IMR-90 (cell line): ENCODE measurements at regions not wholly inside any gene's neighbourhood (a gene's known extent, or its start where the extent isn't known, plus 50 kb on each side); places are given as distances from the start of the nearest gene placed in this dataset.

Experiments used
- ATAC-seq: fragments of 200-7000 bp; cut with Tn5 transposase; 2 replicates; pipeline ENCODE4 v1.9.1; 2020; ENCODE audit warnings: low read depth, mild to moderate bottlenecking, moderate library complexity
- BruUV-seq: library from RNA; stranded (reverse); fragments of 400-500 nt; replicated peaks from 2 replicates; lab custom pipeline; 2021; lab: Mats Ljungman, UMichigan
- CTCF ChIA-PET: fragments of 300-600 bp; formaldehyde crosslinking; extraction: SDS; loops from one replicate; lab custom pipeline; 2021; ENCODE audit warnings: antibody characterized with exemption; lab: Yijun Ruan, JAX
- POLR2A ChIA-PET: fragments of 300-600 bp; sonication (Branson Sonifier 250); formaldehyde crosslinking; loops from one replicate; lab custom pipeline; 2022; ENCODE audit warnings: antibody characterized with exemption; ENCODE audit not compliant: unreplicated experiment; lab: Charles Lee
- DNase-seq: peaks from one replicate; pipeline ENCODE4 v3.0.0; 2013
- H2AFZ ChIP-seq: replicated peaks from 2 replicates; pipeline ENCODE3; 2013; ENCODE audit warnings: low read length, mild to moderate bottlenecking; ENCODE audit not compliant: poor library complexity
- H2AK5ac ChIP-seq: 2 replicates; pipeline ENCODE4 v1.6.1; 2013; ENCODE audit warnings: low read depth, low read length, inconsistent platforms
- H2AK9ac ChIP-seq: replicated peaks from 2 replicates; pipeline ENCODE3; 2013; ENCODE audit warnings: mild to moderate bottlenecking, low read depth, low read length, moderate library complexity; ENCODE audit not compliant: poor library complexity
- H2BK120ac ChIP-seq: 2 replicates; pipeline ENCODE4 v1.6.1; 2013; ENCODE audit warnings: low read depth, low read length, inconsistent platforms
- H2BK15ac ChIP-seq: 3 replicates; pipeline ENCODE4 v1.6.1; 2013; ENCODE audit warnings: low read depth, low read length, inconsistent platforms
- H2BK20ac ChIP-seq: 2 replicates; pipeline ENCODE4 v1.6.1; 2013; ENCODE audit warnings: low read depth, mild to moderate bottlenecking, inconsistent platforms, low read length, moderate library complexity
- H2BK5ac ChIP-seq: 2 replicates; pipeline ENCODE4 v1.6.1; 2013; ENCODE audit warnings: mild to moderate bottlenecking, low read depth, low read length, inconsistent platforms; ENCODE audit not compliant: poor library complexity, severe bottlenecking
- H3K14ac ChIP-seq: replicated peaks from 2 replicates; pipeline ENCODE4 v1.6.1; 2013; ENCODE audit warnings: low read depth, low read length, inconsistent platforms
- H3K18ac ChIP-seq: 2 replicates; pipeline ENCODE4 v1.6.1; 2013; ENCODE audit warnings: low read depth, low read length, control low read depth
- H3K23ac ChIP-seq: 2 replicates; pipeline ENCODE4 v1.6.1; 2013; ENCODE audit warnings: low read depth, low read length, inconsistent platforms
- H3K27ac ChIP-seq: 2 replicates; pipeline ENCODE4 v1.5.1; 2013; ENCODE audit warnings: mild to moderate bottlenecking, control low read depth, low read length; ENCODE audit not compliant: insufficient read depth
- H3K27me3 ChIP-seq: 2 replicates; pipeline ENCODE4 v1.6.1; 2013; ENCODE audit warnings: low read length; ENCODE audit not compliant: control insufficient read depth, insufficient read depth
- H3K36me3 ChIP-seq: 2 replicates; pipeline ENCODE4 v1.6.1; 2013; ENCODE audit warnings: low read length, mixed read lengths; ENCODE audit not compliant: control insufficient read depth, insufficient read depth
- H3K4ac ChIP-seq: 2 replicates; pipeline ENCODE4 v1.6.1; 2013; ENCODE audit warnings: low read depth, low read length, inconsistent platforms
- H3K4me1 ChIP-seq: 2 replicates; pipeline ENCODE4 v1.6.1; 2013; ENCODE audit warnings: low read length, mixed read lengths; ENCODE audit not compliant: control insufficient read depth, insufficient read depth
- H3K4me2 ChIP-seq: 2 replicates; pipeline ENCODE4 v1.6.1; 2013; ENCODE audit warnings: low read depth, mild to moderate bottlenecking, control low read depth, low read length, moderate library complexity
- H3K4me3 ChIP-seq: 2 replicates; pipeline ENCODE4 v1.5.1; 2013; ENCODE audit warnings: low read depth, mild to moderate bottlenecking, control low read depth, low read length, moderate library complexity; ENCODE audit not compliant: insufficient read depth
- H3K56ac ChIP-seq: 2 replicates; pipeline ENCODE4 v1.6.1; 2013; ENCODE audit warnings: low read length, inconsistent platforms; ENCODE audit not compliant: insufficient read depth; ENCODE audit errors: extremely low read depth
- H3K79me1 ChIP-seq, 2 experiments: 2 replicates each; pipeline ENCODE4 v1.6.1; 2013; ENCODE audit warnings: low read length in 2 of 2, inconsistent platforms in 1 of 2, low read depth in 1 of 2
- H3K9ac ChIP-seq: 2 replicates; pipeline ENCODE4 v1.6.1; 2013; ENCODE audit warnings: low read depth, low read length, control low read depth
- H3K9me1 ChIP-seq: 2 replicates; pipeline ENCODE4 v1.6.1; 2013; ENCODE audit warnings: low read length, inconsistent platforms; ENCODE audit not compliant: insufficient read depth
- H3K9me3 ChIP-seq: 2 replicates; pipeline ENCODE4 v1.6.1; 2013; ENCODE audit warnings: low read length; ENCODE audit not compliant: control insufficient read depth, insufficient read depth
- H4K20me1 ChIP-seq: 2 replicates; pipeline ENCODE4 v1.6.1; 2013; ENCODE audit warnings: low read length, inconsistent platforms; ENCODE audit not compliant: insufficient read depth
- H4K5ac ChIP-seq: 2 replicates; pipeline ENCODE4 v1.6.1; 2013; ENCODE audit warnings: mild to moderate bottlenecking, low read depth, low read length, control low read depth
- H4K8ac ChIP-seq, 2 experiments: 2 replicates each; pipeline ENCODE4 v1.6.1; 2013; ENCODE audit warnings: low read depth in 2 of 2, low read length in 2 of 2, control low read depth in 1 of 2, inconsistent platforms in 1 of 2
- H4K91ac ChIP-seq: 2 replicates; pipeline ENCODE4 v1.6.1; 2013; ENCODE audit warnings: low read depth, low read length, inconsistent platforms; ENCODE audit not compliant: insufficient read depth
- MAFK ChIP-seq: IDR thresholded peaks from 2 replicates; pipeline ENCODE4 v1.6.1; 2012; ENCODE audit warnings: low read depth, low read length, improper control_type of control experiment
- MXI1 ChIP-seq: IDR thresholded peaks from 2 replicates; pipeline ENCODE4 v1.6.1; 2012; ENCODE audit warnings: low read depth, mild to moderate bottlenecking, low read length, moderate library complexity, borderline replicate concordance
- NFE2L2 ChIP-seq: fragments of 150-350 bp; IDR thresholded peaks from 2 replicates; pipeline ENCODE4 v1.6.1; 2016; ENCODE audit warnings: low read depth, mild to moderate bottlenecking, low read length
- POLR2A ChIP-seq: IDR thresholded peaks from 2 replicates; pipeline ENCODE4 v1.6.1; 2012; ENCODE audit warnings: mild to moderate bottlenecking, low read depth, low read length
- RAD21 ChIP-seq: IDR thresholded peaks from 2 replicates; pipeline ENCODE4 v1.6.1; 2012; ENCODE audit warnings: low read length, improper control_type of control experiment
- RFX5 ChIP-seq: IDR thresholded peaks from 2 replicates; pipeline ENCODE4 v1.8.0; 2012; ENCODE audit warnings: low read depth, mild to moderate bottlenecking, low read length, moderate library complexity
- WGBS, 2 experiments: methylation state at CpG; one replicate each; pipeline versions ENCODE4 v1.1.5 to v1.1.7; 2013; ENCODE audit warnings: missing lambda C conversion rate in 2 of 2; ENCODE audit not compliant: insufficient read length in 1 of 2; ENCODE audit errors: extremely low coverage in 2 of 2; 5-methylcytosine and 5-hydroxymethylcytosine counted together
- dilution Hi-C: fragments of 300-500 bp; cut with HindIII; formaldehyde crosslinking; loops from one replicate; pipeline ENCODE4 v1.14.3; 2018; ENCODE audit warnings: low sequenced_read_pairs; ENCODE audit not compliant: unreplicated experiment
- in situ Hi-C: fragments of 300-500 bp; cut with MboI; formaldehyde crosslinking; loops from 3 replicates; pipeline ENCODE4 v1.14.3; 2019; ENCODE audit warnings: low sequenced_read_pairs, inconsistent platforms, mixed read lengths
- intact Hi-C: fragments of 100-400 bp; cut with micrococcal nuclease; formaldehyde crosslinking; loops from 2 replicates; pipeline ENCODE4 v1.10.0; 2022
- TF ChIP-seq, protein P1 (sequence below): fragments of 150-350 bp; IDR thresholded peaks from 2 replicates; pipeline ENCODE4 v1.6.1; 2017; ENCODE audit warnings: mild to moderate bottlenecking, antibody characterized with exemption, low read length, low read depth

DNA sequence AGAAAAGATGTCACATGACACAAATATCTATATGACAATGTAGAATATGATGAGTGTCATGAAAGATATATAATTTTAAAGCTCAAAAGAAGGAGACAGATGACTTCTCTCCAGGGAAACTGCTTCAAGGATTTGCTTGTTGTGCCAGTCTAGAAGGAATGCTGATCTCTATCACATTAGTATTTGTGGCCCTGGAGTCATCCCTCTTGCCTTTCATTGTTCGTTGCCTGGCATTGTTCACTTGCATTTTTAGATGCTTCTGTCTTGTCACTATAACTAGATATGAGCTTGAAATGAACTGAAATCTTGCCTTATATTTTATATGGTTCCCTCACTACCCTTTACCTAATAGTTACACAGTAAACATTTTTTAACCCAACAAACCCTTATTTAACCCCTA is 207.5 kb downstream of the ZNF608 start:
- no peak overlapping the region for H3K4ac ChIP-seq
- H4K20me1 ChIP-seq, result no peaks in the 10 kb centered on the region
- CTCF ChIA-PET, result no interaction called here
- H4K8ac ChIP-seq, result no peak overlapping the region
- intact Hi-C loops, result no loop called here
- H3K9me3 ChIP-seq, result no peaks in the 10 kb centered on the region
- no peak for ATAC-seq
- no TSS peak for BruUV-seq
- in situ Hi-C loops, result no loop called here
- H2AFZ ChIP-seq, result no peak overlapping the region
- no peak overlapping the region for H3K56ac ChIP-seq
- no peak overlapping the region for H2BK120ac ChIP-seq
- peaks cover 2% of the 10 kb centered on the region; the same call in 1 of the 2 replicates for H3K4me1 ChIP-seq
- no peak overlapping the region for H2AK9ac ChIP-seq
- DNase-seq, result no peak
- no peak overlapping the region for H3K4me3 ChIP-seq
- H2BK5ac ChIP-seq, result no peak overlapping the region
- peaks cover 3% of the 10 kb centered on the region; the same call in 1 of the 2 replicates for H3K27me3 ChIP-seq
- dilution Hi-C loops, result no loop called here
- no peaks in the 10 kb centered on the region for H3K36me3 ChIP-seq
- H3K9me1 ChIP-seq, result no peaks in the 10 kb centered on the region
- TF ChIP-seq, protein P1, sequence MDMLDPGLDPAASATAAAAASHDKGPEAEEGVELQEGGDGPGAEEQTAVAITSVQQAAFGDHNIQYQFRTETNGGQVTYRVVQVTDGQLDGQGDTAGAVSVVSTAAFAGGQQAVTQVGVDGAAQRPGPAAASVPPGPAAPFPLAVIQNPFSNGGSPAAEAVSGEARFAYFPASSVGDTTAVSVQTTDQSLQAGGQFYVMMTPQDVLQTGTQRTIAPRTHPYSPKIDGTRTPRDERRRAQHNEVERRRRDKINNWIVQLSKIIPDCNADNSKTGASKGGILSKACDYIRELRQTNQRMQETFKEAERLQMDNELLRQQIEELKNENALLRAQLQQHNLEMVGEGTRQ, result no peak
- TF ChIP-seq RAD21 (no peak), MXI1 (no peak), MAFK (no peak), NFE2L2 (no peak), POLR2A (no peak), RFX5 (no peak)
- POLR2A ChIA-PET, result no interaction called here
- no peak overlapping the region for H3K18ac ChIP-seq
- H4K5ac ChIP-seq, result no peak overlapping the region
- H3K23ac ChIP-seq, result no peak overlapping the region
- H3K79me1 ChIP-seq, result no peaks in the 10 kb centered on the region
- no peak overlapping the region for H4K91ac ChIP-seq
- no peak overlapping the region for H2BK20ac ChIP-seq
- no peak overlapping the region for H3K14ac ChIP-seq
- H2BK15ac ChIP-seq, result no peak overlapping the region
- WGBS, 2 experiments, result no CpG with 5 or more reads among the region's 1 CpG
- no peak overlapping the region for H3K4me2 ChIP-seq
- H2AK5ac ChIP-seq, result no peak overlapping the region
- no peak overlapping the region for H3K27ac ChIP-seq
- H3K9ac ChIP-seq, result no peak overlapping the region
